Sigmoid colon (tissue), 6 donors: ENCODE measurements at regions not wholly inside any gene's neighbourhood (a gene's known extent, or its start where the extent isn't known, plus 50 kb on each side); places are given as distances from the start of the nearest gene placed in this dataset.

Experiments used
- DNase-seq: peaks from one replicate; pipeline ENCODE4 v3.0.0-alpha.2; 2019
- H3K27ac ChIP-seq, 4 donors: fragments of 200-600 bp; sonication (generic); one replicate each; pipeline ENCODE4 v1.5.1; 2016 to 2019; ENCODE audit warnings: mild to moderate bottlenecking in 1 of 4
- H3K27me3 ChIP-seq, 3 donors: fragments of 200-600 bp; sonication (generic); one replicate each; pipeline ENCODE4 v1.5.1; 2019; ENCODE audit warnings: mild to moderate bottlenecking in 1 of 3
- H3K36me3 ChIP-seq, 4 donors: fragments of 200-600 bp; sonication (generic); one replicate each; pipeline ENCODE4 v1.5.1; 2016 to 2019
- H3K4me1 ChIP-seq, 4 donors: fragments of 200-600 bp; sonication (generic); one replicate each; pipeline ENCODE4 v1.5.1; 2017 to 2019
- H3K4me3 ChIP-seq, 4 donors: fragments of 200-600 bp; sonication (generic); one replicate each; pipeline ENCODE4 v1.5.1; 2017 to 2019; ENCODE audit warnings: mild to moderate bottlenecking in 2 of 4, moderate library complexity in 1 of 4
- H3K9me3 ChIP-seq, 4 donors: fragments of 200-600 bp in 3 of 4; sonication (generic) in 3 of 4; one replicate each; pipeline versions ENCODE4 v1.5.1 to v1.6.1; 2013 to 2019
- CTCF ChIP-seq, 4 experiments: fragments of 450-650 bp in 3 of 4; fragments of 200-600 bp in 1 of 4; IDR thresholded peaks; one replicate each; pipeline ENCODE4 v1.5.1; 2016 to 2019; ENCODE audit warnings: antibody characterized with exemption in 4 of 4, mild to moderate bottlenecking in 3 of 4, moderate library complexity in 2 of 4
- EP300 ChIP-seq, 4 donors: sonication (generic); formaldehyde crosslinking; IDR thresholded peaks; one replicate each; pipeline ENCODE4 v1.6.1; 2017; ENCODE audit warnings: antibody characterized with exemption in 4 of 4
- POLR2A ChIP-seq, 2 donors: fragments of 450-650 bp; IDR thresholded peaks; one replicate each; pipeline ENCODE4 v1.6.1; 2016; ENCODE audit warnings: antibody characterized with exemption in 2 of 2, mild to moderate bottlenecking in 2 of 2, moderate library complexity in 2 of 2
- POLR2AphosphoS5 ChIP-seq, 4 donors: sonication (generic); formaldehyde crosslinking; IDR thresholded peaks; one replicate each; pipeline ENCODE4 v1.6.1; 2017; ENCODE audit warnings: antibody characterized with exemption in 4 of 4
- WGBS, 2 donors: extraction: QIAGEN DNeasy Blood & Tissue Kit; methylation state at CpG; one replicate each; pipeline ENCODE4 v1.1.7; 2013; 5-methylcytosine and 5-hydroxymethylcytosine counted together
- intact Hi-C: fragments of 100-400 bp; cut with DNase I; formaldehyde crosslinking; loops from one replicate; pipeline ENCODE4 v1.15.1; 2023
- donor health status: healthy with polysubstance abuse.
- donor health status: healthy.

DNA sequence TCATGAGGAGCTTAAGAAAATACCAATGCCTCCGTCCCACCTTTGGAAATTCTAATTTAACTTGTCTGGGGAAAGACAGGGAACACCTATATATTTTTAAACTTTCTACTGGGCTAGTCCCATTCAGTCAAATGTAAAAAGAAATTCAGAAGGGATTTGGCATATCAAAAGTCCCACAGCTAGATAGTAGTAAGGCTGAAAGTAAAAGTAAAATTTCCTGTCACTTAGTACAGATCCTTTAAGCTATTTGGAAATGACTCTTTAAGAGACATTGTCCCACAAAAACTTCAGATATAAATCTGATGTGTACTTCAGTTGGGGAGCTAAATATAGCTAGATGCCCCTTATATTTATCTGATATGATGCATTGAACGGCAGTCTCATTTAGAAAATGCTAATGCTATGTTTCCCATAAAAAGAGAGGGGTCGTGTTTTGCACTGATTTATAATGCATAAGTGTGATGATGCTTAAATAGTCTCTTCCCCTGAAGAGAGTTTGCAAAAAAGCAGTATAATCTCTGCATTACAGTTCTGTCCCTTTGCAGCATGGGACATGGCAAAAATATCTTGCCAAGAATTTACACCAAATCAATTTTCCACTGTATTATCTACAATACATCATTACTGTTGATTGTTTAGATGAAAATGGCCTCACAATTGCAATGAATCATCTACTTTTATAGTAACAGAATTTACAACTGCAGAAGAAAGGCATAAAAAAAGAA is 860.8 kb upstream of the MAP3K7 start:
- TF ChIP-seq CTCF (IDR thresholded peaks at IDR 0.05): no peak
- no peak for TF ChIP-seq POLR2A (IDR thresholded peaks at IDR 0.05)
- TF ChIP-seq EP300 (IDR thresholded peaks at IDR 0.05): no peak
- TF ChIP-seq POLR2AphosphoS5 (IDR thresholded peaks at IDR 0.05): no peak
- WGBS, 2 donors: 73 to 82% methylated on average over 3 of the region's 3 CpGs
- DNase-seq: no peak
- H3K27me3 ChIP-seq: no peaks in the 10 kb centered on the region
- no peaks in the 10 kb centered on the region for H3K4me1 ChIP-seq
- no peaks in the 10 kb centered on the region for H3K9me3 ChIP-seq
- H3K4me3 ChIP-seq: no peak overlapping the region
- H3K27ac ChIP-seq: no peak overlapping the region
- intact Hi-C loops: no loop called here
- H3K36me3 ChIP-seq: no peaks in the 10 kb centered on the region

- DNase-seq: no peak
- H3K36me3 ChIP-seq: no peaks in the 10 kb centered on the region
- no peaks in the 10 kb centered on the region for H3K9me3 ChIP-seq
- no peak overlapping the region for H3K4me3 ChIP-seq
- no peaks in the 10 kb centered on the region for H3K27me3 ChIP-seq
- H3K27ac ChIP-seq: no peak overlapping the region
- TF ChIP-seq POLR2AphosphoS5 (IDR thresholded peaks at IDR 0.05): no peak
- TF ChIP-seq POLR2A (IDR thresholded peaks at IDR 0.05): no peak
- no peak for TF ChIP-seq CTCF (IDR thresholded peaks at IDR 0.05)
- no peak for TF ChIP-seq EP300 (IDR thresholded peaks at IDR 0.05)
- intact Hi-C loops: no loop called here
- WGBS, 2 donors: 81 to 88% methylated on average over 2 of the region's 2 CpGs
- no peaks in the 10 kb centered on the region for H3K4me1 ChIP-seq
Observed at GRCh38 chr6:91447081-91447480, 860.2 kb upstream of the MAP3K7 start.

DNA sequence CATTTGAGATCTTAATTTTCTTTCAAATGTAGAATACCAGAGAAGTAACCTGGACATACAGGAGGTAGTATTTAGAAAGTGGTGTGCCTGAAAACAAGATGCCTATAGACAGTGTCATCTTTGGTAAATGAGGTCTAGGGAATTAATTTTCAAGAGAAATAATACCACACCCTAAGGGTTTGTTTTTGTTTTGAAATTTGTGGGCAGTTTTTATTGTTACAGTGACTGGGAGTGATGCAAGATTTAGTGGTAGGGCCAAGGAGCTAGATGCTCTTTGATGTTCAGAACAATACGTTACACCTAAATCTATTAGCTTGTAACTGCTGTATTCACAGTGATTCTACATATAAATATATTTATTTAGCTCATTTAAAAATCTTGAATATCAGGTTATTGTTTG is 856.5 kb upstream of the MAP3K7 start:
- Histone ChIP-seq H3K27me3 (no peaks in the 10 kb centered on the region), H3K4me3 (no peak overlapping the region), H3K4me1 (no peaks in the 10 kb centered on the region), H3K9me3 (no peaks in the 10 kb centered on the region), H3K36me3 (no peaks in the 10 kb centered on the region), H3K27ac (no peak overlapping the region)
- DNase-seq: no peak
- WGBS, 2 donors: 84 to 89% methylated on average over 1 of the region's 1 CpG
- TF ChIP-seq POLR2A (IDR thresholded peaks at IDR 0.05) (no peak), CTCF (IDR thresholded peaks at IDR 0.05) (no peak), POLR2AphosphoS5 (IDR thresholded peaks at IDR 0.05) (no peak), EP300 (IDR thresholded peaks at IDR 0.05) (no peak)
- intact Hi-C loops: no loop called here

- 70 to 85% methylated on average over 2 of the region's 2 CpGs for WGBS, 2 donors
- no peak overlapping the region for H3K4me3 ChIP-seq
- TF ChIP-seq POLR2AphosphoS5 (IDR thresholded peaks at IDR 0.05) (no peak), POLR2A (IDR thresholded peaks at IDR 0.05) (no peak), EP300 (IDR thresholded peaks at IDR 0.05) (no peak), CTCF (IDR thresholded peaks at IDR 0.05) (no peak)
- H3K36me3 ChIP-seq: no peaks in the 10 kb centered on the region
- intact Hi-C loops: no loop called here
- no peak for DNase-seq
- no peaks in the 10 kb centered on the region for H3K27me3 ChIP-seq
- H3K27ac ChIP-seq: no peak overlapping the region
- H3K4me1 ChIP-seq: no peaks in the 10 kb centered on the region
- H3K9me3 ChIP-seq: no peaks in the 10 kb centered on the region
Observed at GRCh38 chr6:91442342-91442741, 855.5 kb upstream of the MAP3K7 start.

GRCh38 chr6:91438570-91438969 is 851.7 kb upstream of the MAP3K7 start:
- no peak for DNase-seq
- Histone ChIP-seq H3K36me3 (no peaks in the 10 kb centered on the region), H3K4me3 (no peak overlapping the region), H3K9me3 (no peaks in the 10 kb centered on the region), H3K4me1 (no peaks in the 10 kb centered on the region), H3K27ac (no peak overlapping the region), H3K27me3 (no peaks in the 10 kb centered on the region)
- no peak for TF ChIP-seq EP300 (IDR thresholded peaks at IDR 0.05)
- no peak for TF ChIP-seq POLR2AphosphoS5 (IDR thresholded peaks at IDR 0.05)
- no peak for TF ChIP-seq CTCF (IDR thresholded peaks at IDR 0.05)
- TF ChIP-seq POLR2A (IDR thresholded peaks at IDR 0.05): no peak
- intact Hi-C loops: no loop called here
- 69 to 73% methylated on average over 2 of the region's 2 CpGs for WGBS, 2 donors
